ENCODE measurements at regions not wholly inside any gene's neighbourhood (a gene's known extent, or its start where the extent isn't known, plus 50 kb on each side); places are given as distances from the start of the nearest gene placed in this dataset.

DNA sequence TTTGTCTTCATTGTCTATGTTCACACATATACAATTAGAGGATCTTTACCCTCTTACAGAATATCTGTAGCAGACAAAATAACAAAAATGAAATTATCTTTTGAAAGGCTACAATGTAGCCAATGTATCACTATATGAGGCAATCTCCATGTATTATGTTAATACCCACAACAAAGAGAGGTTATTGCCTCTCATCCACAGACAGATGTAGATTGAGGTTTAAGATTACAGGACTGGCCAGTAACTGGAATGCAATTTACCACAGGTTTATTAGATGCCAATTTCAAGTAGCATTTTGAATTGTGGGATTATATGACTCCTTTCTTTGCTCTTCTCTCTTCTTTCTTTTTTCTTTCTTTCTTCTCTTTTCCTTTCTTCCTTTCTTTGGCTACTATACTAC is 242.6 kb downstream of the ANKRD50 start:
- DNase-seq (ENCODE audit: low read depth in 3 of 3) = no peak

DNA sequence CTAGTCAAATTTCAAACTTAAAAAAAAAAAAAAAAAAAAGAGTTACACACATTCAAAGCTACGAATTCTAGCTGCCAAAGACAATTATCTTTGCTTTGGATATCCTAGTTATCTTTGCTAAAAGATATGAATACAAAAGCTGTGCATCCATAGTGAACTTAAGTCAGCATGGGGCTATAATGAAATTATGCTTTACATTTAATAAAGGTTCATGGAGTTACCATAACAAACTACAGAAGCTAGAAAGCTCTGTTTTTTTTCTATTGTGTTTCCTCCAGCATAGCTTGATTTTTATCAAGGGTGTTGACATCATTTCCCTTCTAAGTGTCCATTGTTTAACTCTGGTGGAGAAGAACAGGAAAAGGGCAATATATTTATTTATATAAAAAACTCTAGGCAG is 234.1 kb downstream of the ANKRD50 start:
- DNase-seq (ENCODE audit: low read depth in 3 of 3) = no peak

DNA sequence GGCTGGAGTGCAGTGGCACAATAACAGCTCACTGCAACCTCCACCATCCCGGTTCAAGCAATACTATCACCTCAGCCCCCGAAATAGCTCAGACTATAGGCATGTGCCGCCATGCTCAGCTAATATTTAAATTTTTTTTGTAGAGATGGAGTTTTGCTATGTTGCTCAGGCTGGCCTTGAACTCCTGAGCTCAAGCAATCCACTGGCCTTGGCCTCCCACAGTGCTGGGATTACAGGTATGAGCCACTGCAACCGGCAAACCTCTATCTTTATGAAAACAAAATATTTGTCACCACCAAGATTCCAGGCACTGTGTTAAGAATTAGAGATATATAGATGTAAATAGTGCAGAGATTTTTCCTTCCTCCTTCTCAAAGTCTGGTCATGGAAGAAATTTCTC is 232.5 kb downstream of the ANKRD50 start:
- DNase-seq (ENCODE audit: low read depth in 3 of 3) = no peak

DNA sequence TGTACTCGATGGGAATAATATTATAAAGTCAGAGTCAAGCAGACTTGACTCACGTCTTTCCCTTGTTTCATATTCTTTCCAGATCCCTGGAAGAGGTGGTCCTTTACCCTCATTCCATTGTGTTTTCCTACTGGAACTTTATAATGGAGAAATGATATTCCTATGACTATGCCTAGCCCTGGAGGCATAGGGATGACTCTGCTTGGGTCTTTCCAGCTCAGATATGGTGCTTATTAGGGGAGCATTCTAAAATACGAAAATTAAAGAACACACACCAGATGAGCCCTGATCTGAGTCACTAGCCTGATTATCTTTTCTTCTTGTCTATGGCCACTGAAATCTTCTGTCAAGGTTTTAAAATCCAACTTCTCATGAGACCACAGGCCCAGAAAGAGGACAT is 231.4 kb downstream of the ANKRD50 start:
- no peak for DNase-seq (ENCODE audit: low read depth in 3 of 3)

DNA sequence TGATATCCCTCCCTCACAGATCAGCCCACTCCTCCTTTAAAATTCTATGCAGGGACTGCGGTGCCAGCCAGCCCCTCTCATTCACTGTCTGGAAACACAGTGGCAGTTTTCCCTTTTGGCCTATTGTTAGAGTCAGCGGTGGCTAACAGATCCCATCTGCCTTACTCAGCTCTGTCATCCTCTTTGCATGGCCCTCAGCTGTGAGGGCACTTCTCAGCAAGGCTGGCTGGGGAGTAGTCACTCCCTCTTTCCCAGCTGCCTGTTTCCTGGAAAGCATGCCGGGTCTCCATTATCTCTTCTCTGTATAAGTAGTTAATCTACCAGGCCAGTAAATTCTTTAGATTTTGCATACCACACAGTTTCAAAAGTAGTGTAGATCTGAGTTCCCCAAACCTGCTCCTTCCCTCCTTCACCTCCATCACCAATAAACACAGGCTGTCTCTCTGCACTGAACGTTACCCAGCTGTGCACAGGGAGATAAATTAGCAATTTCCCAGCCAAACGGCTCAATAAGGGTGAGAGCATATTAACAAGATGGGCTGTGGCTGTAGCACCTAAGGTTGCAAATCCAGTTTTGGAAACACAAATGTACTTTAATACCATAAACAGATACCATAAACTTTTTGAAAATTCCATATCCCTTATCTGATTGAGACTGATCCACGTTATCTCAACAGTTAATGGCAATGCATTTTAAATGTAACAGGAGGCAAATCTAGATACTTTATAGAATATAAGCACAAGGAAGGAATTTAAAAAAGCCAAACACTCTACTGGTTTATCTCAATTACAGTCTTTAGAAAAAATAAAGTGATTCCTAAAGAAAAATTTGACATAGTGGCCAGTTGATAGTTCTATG is 229.3 kb downstream of the ANKRD50 start:
- DNase-seq (ENCODE audit: low read depth in 3 of 3) = no peak

DNA sequence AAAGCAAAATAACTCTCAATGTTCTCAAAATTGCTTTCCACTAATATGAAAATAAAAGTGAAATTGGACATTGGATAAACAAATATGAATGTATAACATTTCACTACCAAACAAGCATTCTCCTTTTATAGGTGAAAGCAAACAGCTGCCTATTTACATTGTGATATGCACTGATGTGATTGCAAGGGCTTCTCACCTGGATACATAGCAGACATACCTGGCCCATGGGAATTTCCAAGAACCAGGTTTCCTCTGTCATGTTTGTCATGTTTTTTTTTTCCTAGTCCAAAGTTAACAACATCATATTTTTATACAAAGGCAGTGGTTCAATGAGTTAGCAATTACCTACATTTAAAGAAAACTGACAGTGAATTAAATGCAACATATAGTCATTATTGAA is 228.5 kb downstream of the ANKRD50 start:
- DNase-seq (ENCODE audit: low read depth in 3 of 3) = no peak

DNA sequence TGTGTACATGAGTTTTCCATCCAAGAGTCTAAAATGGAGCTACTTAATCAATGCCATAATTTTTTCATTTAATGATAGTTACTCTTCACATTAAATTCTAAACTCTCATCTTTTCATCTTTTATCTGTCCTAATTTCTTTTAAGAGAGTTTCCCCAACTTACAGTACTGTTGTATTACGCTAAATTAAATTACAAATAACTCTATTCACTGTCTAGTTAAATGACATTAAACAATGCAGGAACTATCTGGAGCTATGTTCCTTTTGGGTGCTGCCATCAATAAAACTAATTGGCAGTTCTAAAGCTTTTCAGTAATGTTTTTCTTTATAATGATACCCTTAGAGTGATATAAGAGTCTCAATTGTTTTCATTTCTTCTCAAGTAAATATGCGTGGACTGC is 227.6 kb downstream of the ANKRD50 start:
- no peak for DNase-seq (ENCODE audit: low read depth in 3 of 3)

DNA sequence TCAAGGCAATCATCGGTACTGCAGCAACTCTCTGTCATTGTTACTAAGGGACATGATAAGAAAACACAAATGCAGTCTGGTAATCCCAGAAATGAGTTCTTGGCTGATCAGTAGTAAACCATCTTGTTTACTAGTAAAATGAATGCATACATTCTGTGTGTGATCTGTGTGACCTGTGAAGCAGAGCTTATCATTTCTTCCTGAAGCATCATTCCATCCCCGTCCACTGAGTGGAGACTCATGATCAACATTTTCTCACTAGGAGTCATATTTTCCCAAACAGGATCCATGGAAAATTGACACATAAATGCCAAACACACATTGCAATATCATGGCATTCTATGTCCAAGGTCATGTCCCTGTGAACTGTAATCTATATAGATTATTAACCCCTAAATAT is 226.1 kb downstream of the ANKRD50 start:
- DNase-seq (ENCODE audit: low read depth in 3 of 3) = no peak

DNA sequence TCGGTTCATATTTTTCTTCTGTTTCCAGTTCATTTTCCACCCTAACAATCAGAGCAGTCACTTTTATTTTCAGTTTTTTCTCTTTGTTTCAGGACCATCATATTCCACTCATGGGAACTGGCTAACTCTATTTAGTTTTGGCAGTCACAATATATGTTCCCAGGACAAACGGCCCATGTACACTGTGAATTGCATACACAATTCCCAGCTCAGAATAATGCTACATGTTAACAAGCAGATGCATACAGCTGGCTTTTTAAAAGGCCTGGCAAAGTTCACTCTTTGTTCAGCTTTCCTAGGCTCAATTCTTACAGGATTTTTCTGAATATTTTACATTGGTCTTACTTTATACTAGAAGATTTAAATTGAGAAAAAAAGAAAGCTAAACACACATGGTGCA is 224.9 kb downstream of the ANKRD50 start:
- no peak for DNase-seq (ENCODE audit: low read depth in 3 of 3)

DNA sequence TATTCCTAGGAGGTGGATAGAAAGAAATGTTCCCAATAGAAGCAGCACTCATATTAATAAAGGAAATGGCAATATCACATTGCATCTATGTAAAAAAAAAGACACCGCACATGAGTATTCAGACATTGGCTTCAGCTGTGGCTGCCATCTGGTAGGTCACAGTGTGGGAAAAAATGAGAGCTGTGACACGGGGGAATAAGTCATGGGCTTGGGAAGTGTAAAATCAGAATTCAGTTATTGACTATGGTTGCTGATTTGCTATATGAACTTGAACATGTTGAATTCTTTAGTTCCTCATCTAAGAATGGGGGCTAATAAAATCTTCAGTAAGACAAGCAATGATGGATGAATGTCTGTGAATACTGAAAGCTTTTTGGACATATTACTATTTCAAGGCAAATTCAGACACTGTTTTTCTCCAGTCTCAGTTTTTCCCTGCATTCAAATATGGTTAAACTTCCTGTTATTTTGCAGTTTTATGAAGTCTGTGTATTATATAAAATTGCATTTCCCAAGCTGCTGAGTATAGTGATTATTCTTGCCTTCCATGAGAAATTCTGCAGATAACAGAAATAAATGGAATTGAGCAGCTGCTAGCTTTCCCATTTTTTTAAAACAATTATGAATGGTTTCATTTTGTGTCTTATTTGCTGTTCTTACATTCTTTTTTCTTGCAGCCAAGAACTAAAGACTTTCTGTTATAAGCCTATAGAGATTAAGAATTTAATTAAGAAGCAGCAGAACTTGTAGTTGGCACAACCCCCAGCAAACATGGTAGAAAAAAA is 221.0 kb downstream of the ANKRD50 start:
- no peak for DNase-seq (ENCODE audit: low read depth in 3 of 3)

DNA sequence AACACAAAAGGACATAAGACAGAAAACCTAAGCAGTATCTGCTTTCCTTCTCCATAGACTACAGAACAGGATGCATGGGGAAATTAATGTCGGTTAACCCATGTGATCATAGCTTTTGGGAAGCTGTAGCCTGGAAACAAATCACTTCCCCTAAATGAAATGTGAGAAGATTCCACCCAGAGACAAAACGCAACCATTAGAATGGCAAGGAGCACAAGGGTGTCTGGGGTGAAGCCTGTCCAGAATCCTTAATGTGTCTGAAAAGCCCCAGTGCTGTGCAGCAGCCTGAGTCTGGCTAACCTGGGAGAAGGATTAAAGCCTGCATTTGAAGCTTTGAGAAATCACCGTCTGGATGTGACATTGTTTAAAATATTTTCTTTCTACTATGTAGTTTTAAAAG is 213.3 kb downstream of the ANKRD50 start:
- no peak for DNase-seq (ENCODE audit: low read depth in 3 of 3)

DNA sequence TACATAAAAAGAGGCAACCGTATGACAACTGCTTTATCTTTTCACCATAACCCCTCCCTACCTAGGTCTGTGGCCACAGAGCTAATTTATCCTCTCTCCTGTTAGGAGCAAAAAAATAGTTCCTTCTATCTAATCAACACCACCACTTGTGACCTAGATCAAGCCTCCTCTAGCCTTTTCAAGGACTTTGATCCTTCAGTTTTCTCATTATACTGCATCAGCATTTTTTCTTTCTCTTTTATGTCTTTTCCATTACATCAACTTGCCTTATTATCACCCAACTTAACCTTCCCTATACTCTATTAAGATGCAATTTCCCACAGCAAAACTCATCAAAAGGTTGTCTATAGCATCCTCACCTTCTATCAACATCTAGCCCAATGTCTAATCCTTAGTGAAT is 211.0 kb downstream of the ANKRD50 start:
- DNase-seq (ENCODE audit: low read depth in 3 of 3) = no peak

DNA sequence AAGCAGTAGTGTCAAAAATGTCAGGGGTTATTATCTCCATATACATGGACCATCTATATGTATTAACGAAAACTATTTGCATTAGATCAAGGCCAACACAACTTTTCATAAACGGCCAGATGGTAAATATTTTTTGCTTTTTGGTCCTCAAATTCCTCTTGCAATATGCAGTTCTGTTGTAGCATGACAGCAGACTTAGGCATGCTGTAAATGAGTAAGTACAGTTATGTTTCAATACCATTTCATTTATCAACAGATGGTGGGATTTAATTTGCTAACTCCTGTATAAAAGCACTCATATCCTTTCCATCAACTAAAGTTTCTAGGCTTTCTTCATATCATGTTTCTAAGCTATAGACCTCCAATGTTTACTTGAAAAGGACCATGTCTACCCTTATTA is 208.1 kb downstream of the ANKRD50 start:
- no peak for DNase-seq (ENCODE audit: low read depth in 3 of 3)

DNA sequence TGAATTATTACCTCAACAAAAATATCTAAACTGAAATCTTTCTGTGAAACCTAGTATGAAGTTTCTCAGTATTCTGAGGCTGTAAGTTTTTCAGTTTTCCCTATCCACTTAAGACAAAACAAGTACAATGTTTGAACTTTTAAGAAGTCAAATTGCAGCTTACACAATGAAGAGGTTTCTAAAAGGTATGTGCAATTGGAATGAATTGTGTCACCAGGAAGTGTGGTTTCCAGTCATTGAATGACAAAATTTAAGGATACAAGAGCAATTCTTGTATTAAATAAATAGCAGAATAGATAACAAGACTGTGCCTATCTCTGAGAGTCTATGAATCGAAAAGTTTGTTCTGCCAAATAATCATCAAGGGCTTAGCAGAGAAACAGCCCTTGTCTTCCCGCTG is 207.3 kb downstream of the ANKRD50 start:
- no peak for DNase-seq (ENCODE audit: low read depth in 3 of 3)

DNA sequence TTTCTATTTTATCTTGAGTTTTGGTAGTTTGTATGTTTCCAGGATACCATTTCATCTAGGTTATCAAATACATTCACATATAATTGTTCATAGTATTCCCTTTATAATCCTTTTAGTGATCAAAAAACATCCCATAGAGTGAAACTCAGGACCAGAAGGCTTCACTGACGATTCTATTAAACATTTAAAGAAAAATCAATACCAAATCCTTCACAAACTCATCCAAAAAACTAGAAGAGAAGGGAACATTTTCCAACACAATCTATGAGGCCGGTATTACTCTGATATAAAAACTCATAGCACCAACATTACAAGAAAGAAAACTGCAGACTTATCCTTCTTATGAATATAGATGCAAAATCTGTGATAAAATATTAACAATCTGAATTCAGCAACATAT is 203.4 kb downstream of the ANKRD50 start:
- DNase-seq (ENCODE audit: low read depth in 3 of 3) = no peak

DNA sequence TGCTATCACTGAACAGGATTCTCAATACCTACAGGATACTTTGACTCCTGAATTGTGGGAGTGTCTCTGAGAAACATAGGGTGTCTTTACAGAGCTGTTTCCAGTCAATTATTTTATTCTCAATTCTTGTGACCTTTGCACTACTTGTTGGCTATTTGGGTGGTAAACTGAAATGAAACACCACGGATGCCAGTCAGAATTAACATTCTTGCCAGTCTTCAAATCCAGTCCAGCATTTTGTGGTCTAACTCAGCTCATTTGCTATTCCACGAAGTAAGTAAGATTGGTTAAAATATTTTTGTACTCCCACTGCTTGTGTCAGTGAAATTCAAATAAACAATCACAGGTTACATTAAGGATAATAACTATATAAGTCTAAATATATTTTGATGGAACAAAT is 197.9 kb downstream of the ANKRD50 start:
- DNase-seq (ENCODE audit: low read depth in 3 of 3) = no peak

DNA sequence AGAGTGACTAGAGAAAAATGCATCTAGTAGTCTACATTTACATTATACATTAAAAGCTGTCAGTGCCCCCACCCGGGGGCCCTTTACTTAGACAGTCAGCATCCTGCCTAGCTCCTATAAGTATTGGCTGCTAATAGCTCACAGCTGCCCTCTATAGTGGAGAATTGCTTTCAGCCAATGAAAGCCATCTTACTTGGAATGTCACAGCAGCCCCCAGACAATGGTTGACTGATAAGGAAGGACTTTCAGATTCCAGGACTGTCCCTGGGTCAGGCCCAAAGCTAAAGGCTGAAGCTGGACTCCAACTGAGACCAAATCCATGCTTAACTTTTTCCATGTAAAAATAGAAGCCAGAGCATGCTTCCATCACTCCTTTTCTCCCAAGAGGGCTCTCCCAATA is 196.9 kb downstream of the ANKRD50 start:
- no peak for DNase-seq (ENCODE audit: low read depth in 3 of 3)

DNA sequence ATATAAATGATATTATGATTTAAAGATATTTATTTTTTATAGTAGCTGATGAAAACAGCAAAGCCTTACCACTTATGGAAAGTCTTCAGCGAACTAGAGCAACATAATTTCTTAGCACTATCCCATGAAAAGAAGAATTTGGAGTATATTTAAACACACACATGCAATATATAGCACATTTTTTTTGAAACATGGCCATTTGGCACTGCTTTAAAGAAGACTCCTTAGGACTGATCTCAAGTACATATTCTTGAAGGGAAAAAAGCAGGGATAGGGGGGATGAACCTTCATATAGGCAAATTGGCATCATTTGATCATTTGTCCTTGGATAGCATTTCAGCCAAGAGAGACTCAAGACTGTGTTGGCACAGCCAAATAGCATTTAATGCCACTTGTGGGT is 193.3 kb downstream of the ANKRD50 start:
- DNase-seq (ENCODE audit: low read depth in 3 of 3) = no peak

DNA sequence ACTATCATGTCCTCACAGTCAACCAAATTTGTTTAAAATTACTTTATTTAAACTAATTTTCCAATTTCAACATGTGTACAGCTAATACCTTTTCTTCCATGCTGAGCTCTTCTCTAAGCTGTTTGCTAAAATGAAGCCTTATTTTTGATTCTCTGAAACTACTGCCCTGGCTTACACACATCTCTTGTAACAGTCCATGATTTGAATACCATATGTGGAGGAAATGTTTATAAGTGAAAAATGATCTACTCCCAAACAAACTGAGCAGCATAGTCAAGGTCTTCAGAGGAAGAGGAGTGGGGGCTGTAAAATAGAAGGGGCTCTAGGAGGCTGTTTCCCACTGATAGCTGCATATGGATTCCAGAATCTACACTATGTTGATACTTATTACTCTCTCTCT is 188.7 kb downstream of the ANKRD50 start:
- no peak for DNase-seq (ENCODE audit: low read depth in 3 of 3)

DNA sequence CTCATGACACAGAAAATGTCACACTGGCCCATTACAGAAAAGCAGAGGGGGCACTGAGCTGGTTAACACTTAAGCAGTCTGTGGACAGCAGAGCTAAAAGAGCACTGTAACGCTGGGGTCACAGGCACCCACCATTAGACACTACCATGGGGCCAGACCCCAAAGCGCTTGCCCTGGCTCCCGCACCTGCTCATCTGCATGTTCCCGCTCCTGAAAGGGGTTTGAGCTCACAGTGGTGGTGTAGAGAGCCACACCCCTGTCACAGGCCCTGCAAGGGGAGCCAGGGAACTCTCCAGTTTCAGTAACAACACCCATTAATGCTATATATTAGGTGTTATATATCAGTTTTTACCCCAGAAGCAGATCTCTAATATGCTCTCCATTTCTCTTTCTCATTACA is 187.0 kb downstream of the ANKRD50 start:
- no peak for DNase-seq (ENCODE audit: low read depth in 3 of 3)

DNA sequence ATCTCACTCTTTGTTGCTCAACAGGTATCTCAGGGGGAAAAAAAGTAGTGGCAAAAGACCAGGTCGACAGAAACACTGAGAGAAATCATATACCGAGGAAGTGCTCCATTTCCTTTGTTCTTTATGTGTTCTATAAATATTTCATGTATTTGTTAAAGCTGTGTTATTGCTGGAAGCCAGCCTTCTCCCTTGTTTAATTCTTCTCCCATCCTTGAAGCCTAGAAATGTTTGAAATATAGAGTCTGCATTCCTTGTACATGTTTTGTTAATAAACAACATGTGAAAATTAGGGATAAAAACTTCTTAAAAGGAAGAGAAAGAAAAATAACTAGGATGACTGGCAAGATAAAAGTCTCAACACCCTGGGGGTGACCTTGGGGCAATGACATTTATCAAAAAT is 186.2 kb downstream of the ANKRD50 start:
- DNase-seq (ENCODE audit: low read depth in 3 of 3) = no peak

DNA sequence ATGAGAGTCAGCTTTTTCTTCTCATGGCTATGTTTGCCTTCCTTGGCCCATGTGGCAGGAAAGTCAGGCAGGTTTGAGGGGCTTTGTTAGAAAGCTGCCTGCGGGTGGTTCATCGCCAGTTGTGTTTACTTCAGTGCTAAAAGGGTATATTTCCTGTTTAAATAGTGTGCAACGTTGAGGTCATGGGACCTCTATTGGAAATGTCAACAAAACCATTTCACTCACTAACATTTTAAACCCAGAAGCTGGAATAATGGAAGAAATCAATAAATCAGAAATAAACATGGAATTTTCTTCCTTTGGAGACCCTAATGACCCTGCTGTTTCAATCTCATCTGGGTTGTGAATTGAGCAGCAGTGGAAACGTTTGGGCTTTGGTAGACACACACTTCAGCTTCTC is 185.8 kb downstream of the ANKRD50 start:
- DNase-seq (ENCODE audit: low read depth in 3 of 3) = no peak

DNA sequence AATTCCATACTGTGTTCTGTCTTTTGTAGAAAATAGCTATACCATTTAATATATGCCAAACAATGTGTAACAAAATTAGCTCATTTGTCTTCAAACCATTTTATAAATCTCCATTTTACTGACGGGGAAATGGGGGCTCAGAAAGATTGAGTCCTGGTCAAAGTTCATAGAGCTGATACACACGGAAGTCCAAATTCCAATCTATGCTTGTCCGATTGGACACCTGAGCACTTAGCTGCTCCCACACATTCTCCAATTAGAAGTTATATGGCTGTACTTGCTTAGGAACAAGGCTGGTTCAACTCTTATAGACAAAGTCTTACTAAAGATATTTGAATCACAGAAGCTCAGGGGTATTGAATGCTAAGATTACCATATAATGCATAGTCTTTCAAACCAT is 185.2 kb downstream of the ANKRD50 start:
- no peak for DNase-seq (ENCODE audit: low read depth in 3 of 3)

Data from stimulated activated CD4-positive, alpha-beta T cell treated with anti-CD3 and anti-CD28 coated beads, TNF-alpha, amount 100 ng/mL, for 24 hours (primary cell).